ENCODE measurements at regions not wholly inside any gene's neighbourhood (a gene's known extent, or its start where the extent isn't known, plus 50 kb on each side); places are given as distances from the start of the nearest gene placed in this dataset.

DNA sequence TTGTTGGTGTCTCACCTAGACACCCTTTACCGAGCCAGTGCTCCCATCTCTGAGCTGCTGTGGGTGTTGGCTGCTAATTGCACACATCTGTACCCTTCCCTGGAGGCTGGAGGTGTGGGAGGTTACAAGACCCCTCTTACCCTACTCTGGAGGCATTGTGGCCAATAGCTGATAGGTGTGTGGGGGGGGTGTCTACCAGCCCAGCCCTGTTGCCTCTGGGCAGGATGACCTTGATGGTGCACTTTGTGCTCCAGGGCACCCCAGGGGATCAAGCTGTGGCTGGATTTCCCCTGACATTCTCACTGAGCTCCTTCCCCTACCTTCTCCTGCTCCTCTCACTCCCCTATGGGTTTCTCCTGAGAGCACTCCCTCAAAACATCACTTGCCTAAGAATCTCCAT lies 104.7 kb upstream of the ADPGK start:
- Histone ChIP-seq H3K4me3 (ENCODE audit: low read depth in 1 of 5, low read length in 5 of 5) (no peak overlapping the region), H3K9me3 (ENCODE audit: control insufficient read depth in 5 of 5, low read length in 5 of 5) (peaks cover 0 to 6% (median 0%) of the 10 kb centered on the region in 5 donors), H3K4me1 (ENCODE audit: control insufficient read depth in 5 of 5, insufficient read depth in 5 of 5, low read length in 5 of 5) (peaks cover 0 to 2% (median 0%) of the 10 kb centered on the region in 5 donors), H3K27me3 (ENCODE audit: control insufficient read depth in 5 of 5, insufficient read depth in 4 of 5, low read length in 5 of 5) (peaks cover 0 to 12% (median 3%) of the 10 kb centered on the region in 5 donors), H3K9ac (ENCODE audit: low read length in 5 of 5) (no peak overlapping the region), H3K36me3 (ENCODE audit: control insufficient read depth in 5 of 5, insufficient read depth in 5 of 5, low read length in 5 of 5) (no peaks in the 10 kb centered on the region), H3K27ac (ENCODE audit: low read depth, low read length) (no peak overlapping the region)

DNA sequence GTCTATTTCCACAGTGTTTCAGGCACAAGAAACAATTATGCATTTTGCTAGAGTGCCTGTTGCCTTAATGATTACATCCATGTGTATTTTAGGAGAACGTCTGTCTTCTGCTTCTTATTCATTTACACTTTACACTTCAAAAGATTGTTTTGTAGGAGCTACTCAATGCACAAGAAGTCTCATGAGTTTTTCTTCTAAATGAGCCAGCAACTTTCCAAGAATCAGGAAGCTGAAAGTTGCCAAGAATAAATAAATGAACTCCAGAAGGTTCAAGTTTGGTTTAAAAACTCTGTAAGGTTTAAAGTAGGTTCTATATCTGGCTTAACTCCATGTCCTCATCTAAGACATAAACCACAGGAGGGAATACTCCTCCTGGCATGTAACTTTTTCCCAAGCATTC lies 103.8 kb upstream of the ADPGK start:
- Histone ChIP-seq H3K36me3 (ENCODE audit: control insufficient read depth in 5 of 5, insufficient read depth in 5 of 5, low read length in 5 of 5) (no peaks in the 10 kb centered on the region), H3K27me3 (ENCODE audit: control insufficient read depth in 5 of 5, insufficient read depth in 4 of 5, low read length in 5 of 5) (peaks cover 0 to 12% (median 3%) of the 10 kb centered on the region in 5 donors), H3K27ac (ENCODE audit: low read depth, low read length) (no peak overlapping the region), H3K4me1 (ENCODE audit: control insufficient read depth in 5 of 5, insufficient read depth in 5 of 5, low read length in 5 of 5) (peaks cover 0 to 2% (median 0%) of the 10 kb centered on the region in 5 donors), H3K4me3 (ENCODE audit: low read depth in 1 of 5, low read length in 5 of 5) (no peak overlapping the region), H3K9me3 (ENCODE audit: control insufficient read depth in 5 of 5, low read length in 5 of 5) (peaks cover 0 to 7% (median 3%) of the 10 kb centered on the region in 5 donors), H3K9ac (ENCODE audit: low read length in 5 of 5) (no peak overlapping the region)

DNA sequence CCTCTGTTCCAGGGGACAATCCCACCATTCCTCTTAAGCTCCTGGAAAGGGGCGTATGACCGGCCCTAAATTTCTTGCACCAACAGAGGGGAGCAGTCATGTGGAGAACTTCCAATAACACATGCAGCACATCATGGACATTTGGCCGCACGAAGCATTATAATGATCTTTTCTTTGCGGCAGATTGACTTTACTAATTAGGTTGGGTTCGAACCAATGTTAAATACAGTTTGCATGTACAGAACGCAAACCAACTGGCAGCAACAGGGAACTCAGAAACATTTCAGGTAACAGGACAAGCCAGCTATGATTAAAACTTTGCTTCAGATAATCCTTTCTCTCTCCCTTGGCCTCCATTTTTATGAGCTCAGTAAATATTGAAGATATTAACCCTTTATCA lies 100.8 kb upstream of the ADPGK start:
- H3K4me3 ChIP-seq (ENCODE audit: low read depth in 1 of 5, low read length in 5 of 5), result no peak overlapping the region
- peaks cover 0 to 1% (median 0%) of the 10 kb centered on the region in 5 donors for H3K27me3 ChIP-seq (ENCODE audit: control insufficient read depth in 5 of 5, insufficient read depth in 4 of 5, low read length in 5 of 5)
- H3K9ac ChIP-seq (ENCODE audit: low read length in 5 of 5), result no peak overlapping the region
- no peaks in the 10 kb centered on the region for H3K36me3 ChIP-seq (ENCODE audit: control insufficient read depth in 5 of 5, insufficient read depth in 5 of 5, low read length in 5 of 5)
- peaks cover 0 to 10% (median 6%) of the 10 kb centered on the region in 5 donors for H3K9me3 ChIP-seq (ENCODE audit: control insufficient read depth in 5 of 5, low read length in 5 of 5)
- H3K4me1 ChIP-seq (ENCODE audit: control insufficient read depth in 5 of 5, insufficient read depth in 5 of 5, low read length in 5 of 5), result no peaks in the 10 kb centered on the region
- no peak overlapping the region for H3K27ac ChIP-seq (ENCODE audit: low read depth, low read length)

DNA sequence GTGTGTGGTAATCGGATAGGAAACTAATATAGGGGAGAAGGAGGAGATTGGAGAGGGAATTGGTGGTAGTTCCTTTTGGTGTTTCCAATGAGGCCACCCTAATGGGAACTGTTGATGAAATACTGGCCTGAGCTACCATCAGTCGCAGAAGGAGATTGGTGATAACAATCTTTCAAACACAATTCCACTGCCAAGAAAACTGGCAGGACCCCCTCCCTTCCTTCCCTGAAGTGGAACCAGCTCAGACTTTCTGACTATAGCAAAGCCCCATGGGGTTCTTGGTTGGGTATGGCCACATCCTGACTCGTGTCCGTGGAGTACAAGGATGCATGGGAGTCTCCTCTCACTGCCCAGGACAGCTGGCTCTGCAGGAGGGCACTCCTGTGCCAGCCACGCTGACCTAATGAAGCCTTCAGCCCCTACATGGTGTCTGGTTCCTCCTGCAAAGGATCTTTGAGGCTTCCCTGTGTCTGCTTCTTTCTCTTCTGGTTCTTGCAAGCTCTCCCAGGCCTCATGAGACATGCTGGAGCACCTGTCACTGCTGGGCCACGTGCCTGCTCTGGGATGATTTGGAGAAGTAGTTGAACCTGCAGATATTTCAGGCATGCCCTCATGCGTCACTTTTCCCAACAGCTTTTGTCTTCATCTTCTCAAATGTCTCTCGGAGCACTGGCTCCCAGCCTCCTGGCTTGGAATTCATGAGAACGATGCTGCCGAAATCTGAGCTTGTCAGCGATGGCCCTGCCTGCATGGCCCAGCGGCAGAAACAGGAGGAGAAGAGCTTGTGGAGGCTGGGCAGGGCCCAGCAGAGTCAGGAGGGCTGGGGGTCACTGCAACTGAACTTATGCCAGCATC lies 90.0 kb upstream of the ADPGK start:
- H3K27me3 ChIP-seq (ENCODE audit: control insufficient read depth in 5 of 5, insufficient read depth in 4 of 5, low read length in 5 of 5), result peaks cover 0 to 9% (median 0%) of the 10 kb centered on the region in 5 donors
- no peak overlapping the region for H3K9ac ChIP-seq (ENCODE audit: low read length in 5 of 5)
- H3K9me3 ChIP-seq (ENCODE audit: control insufficient read depth in 5 of 5, low read length in 5 of 5), result no peaks in the 10 kb centered on the region
- peaks cover 0 to 9% (median 0%) of the 10 kb centered on the region in 5 donors for H3K4me1 ChIP-seq (ENCODE audit: control insufficient read depth in 5 of 5, insufficient read depth in 5 of 5, low read length in 5 of 5)
- no peaks in the 10 kb centered on the region for H3K36me3 ChIP-seq (ENCODE audit: control insufficient read depth in 5 of 5, insufficient read depth in 5 of 5, low read length in 5 of 5)
- no peak overlapping the region for H3K27ac ChIP-seq (ENCODE audit: low read depth, low read length)
- H3K4me3 ChIP-seq (ENCODE audit: low read depth in 1 of 5, low read length in 5 of 5), result no peak overlapping the region

DNA sequence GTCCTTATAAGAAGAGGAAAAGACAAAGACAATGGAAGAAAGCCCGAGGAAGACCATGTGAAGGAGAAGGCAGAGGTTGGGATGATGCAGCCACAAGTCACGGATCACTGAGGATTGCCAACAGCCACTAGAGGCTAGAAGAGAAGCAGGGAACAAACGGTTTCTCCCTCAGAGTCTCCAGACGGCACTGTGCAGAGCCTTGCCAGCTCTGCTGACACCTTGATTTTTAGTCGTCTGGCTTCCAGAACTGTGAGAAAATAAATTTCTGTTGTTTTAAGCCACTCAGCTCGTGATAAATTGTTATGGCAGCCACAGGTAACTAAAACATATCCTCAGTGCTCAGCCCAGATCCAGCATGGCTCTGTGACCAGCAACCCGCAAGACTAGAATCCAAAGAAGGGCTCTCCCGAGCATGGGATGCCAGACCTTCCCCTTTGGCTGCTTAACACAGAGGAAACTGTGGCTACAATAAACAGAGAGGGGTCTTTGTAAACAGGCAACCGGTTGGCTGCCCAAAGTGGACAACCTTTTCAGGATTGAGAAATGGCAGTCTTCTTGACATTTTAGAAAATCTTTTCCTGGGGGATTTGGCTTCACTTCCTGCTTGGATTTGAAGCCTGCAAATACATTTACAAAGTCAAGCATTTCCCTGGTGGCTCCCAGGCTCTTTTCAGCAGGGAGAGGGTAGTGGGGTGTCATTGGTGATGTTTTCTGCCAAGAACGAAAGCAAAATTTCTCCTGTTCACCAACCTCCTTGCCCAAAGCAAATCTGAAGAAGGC lies 88.7 kb upstream of the ADPGK start:
- Histone ChIP-seq H3K36me3 (ENCODE audit: control insufficient read depth in 5 of 5, insufficient read depth in 5 of 5, low read length in 5 of 5) (no peaks in the 10 kb centered on the region), H3K4me1 (ENCODE audit: control insufficient read depth in 5 of 5, insufficient read depth in 5 of 5, low read length in 5 of 5) (peaks cover 0 to 9% (median 0%) of the 10 kb centered on the region in 5 donors), H3K9me3 (ENCODE audit: control insufficient read depth in 5 of 5, low read length in 5 of 5) (no peaks in the 10 kb centered on the region), H3K27ac (ENCODE audit: low read depth, low read length) (no peak overlapping the region), H3K4me3 (ENCODE audit: low read depth in 1 of 5, low read length in 5 of 5) (no peak overlapping the region), H3K9ac (ENCODE audit: low read length in 5 of 5) (no peak overlapping the region), H3K27me3 (ENCODE audit: control insufficient read depth in 5 of 5, insufficient read depth in 4 of 5, low read length in 5 of 5) (peaks cover 0 to 9% (median 0%) of the 10 kb centered on the region in 5 donors)

DNA sequence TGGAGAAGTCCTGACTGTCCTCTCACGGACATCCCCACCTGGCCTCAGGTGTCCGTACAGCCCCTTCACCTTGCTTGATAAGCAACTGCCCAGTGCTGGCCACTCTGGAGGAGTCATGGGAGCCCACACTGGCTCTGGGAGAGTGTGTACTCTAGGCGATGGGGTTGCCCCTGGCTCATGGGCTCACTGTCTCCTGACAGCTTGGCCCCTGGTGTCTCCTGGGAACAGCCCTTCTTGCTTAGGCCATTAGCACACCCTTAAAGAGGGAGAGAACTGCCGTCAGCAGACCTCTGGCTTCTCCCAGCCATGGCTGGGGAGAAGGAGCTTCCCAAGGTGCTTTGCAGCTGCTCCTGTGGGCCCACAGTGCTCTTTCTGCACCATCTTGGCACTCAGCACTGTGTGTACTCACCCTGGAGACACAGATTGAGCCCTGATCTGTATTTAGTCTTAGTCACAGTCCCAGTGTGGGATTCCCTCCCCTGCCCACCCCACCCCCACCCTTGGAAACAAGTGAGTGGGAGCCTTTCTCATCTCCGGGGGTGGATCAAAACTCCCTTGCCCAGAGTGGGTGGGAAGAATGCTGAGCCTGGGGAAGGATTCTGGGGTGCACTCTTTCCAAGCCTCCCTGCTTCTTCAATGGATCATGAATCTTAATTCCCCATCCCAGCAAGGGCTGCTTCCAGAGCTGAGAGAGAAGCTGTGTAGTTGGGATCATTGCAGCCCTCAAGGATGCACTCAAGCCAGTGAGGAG lies 83.5 kb upstream of the ADPGK start:
- H3K9me3 ChIP-seq (ENCODE audit: control insufficient read depth in 5 of 5, low read length in 5 of 5), result no peaks in the 10 kb centered on the region
- H3K9ac ChIP-seq (ENCODE audit: low read length in 5 of 5), result no peak overlapping the region
- no peaks in the 10 kb centered on the region for H3K36me3 ChIP-seq (ENCODE audit: control insufficient read depth in 5 of 5, insufficient read depth in 5 of 5, low read length in 5 of 5)
- H3K27ac ChIP-seq (ENCODE audit: low read depth, low read length), result no peak overlapping the region
- peaks cover 0 to 9% (median 0%) of the 10 kb centered on the region in 5 donors for H3K4me1 ChIP-seq (ENCODE audit: control insufficient read depth in 5 of 5, insufficient read depth in 5 of 5, low read length in 5 of 5)
- H3K4me3 ChIP-seq (ENCODE audit: low read depth in 1 of 5, low read length in 5 of 5), result no peak overlapping the region
- peaks cover 0 to 3% (median 0%) of the 10 kb centered on the region in 5 donors for H3K27me3 ChIP-seq (ENCODE audit: control insufficient read depth in 5 of 5, insufficient read depth in 4 of 5, low read length in 5 of 5)

DNA sequence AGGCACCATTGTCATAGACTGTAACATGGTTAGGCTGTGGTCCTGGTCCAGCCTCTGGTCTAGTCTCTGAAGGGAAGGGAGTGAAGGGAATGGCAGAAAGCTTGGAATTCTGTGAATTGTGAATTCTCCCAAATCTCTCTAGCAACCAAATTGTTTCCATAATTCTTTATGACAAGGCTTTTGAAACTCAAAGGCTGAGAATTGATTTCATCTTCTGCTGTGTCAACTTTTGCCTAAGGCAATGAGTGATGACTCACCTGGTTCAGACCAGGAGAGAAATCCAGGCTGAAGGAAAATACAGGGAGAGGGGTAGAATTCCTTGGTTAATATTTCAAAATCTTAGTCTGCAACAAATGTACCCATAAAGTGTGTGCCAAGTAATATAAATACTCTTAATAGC lies 82.6 kb upstream of the ADPGK start:
- no peaks in the 10 kb centered on the region for H3K36me3 ChIP-seq (ENCODE audit: control insufficient read depth in 5 of 5, insufficient read depth in 5 of 5, low read length in 5 of 5)
- no peak overlapping the region for H3K9ac ChIP-seq (ENCODE audit: low read length in 5 of 5)
- peaks cover 0 to 9% (median 0%) of the 10 kb centered on the region in 5 donors for H3K4me1 ChIP-seq (ENCODE audit: control insufficient read depth in 5 of 5, insufficient read depth in 5 of 5, low read length in 5 of 5)
- H3K27me3 ChIP-seq (ENCODE audit: control insufficient read depth in 5 of 5, insufficient read depth in 4 of 5, low read length in 5 of 5), result peaks cover 0 to 3% (median 0%) of the 10 kb centered on the region in 5 donors
- H3K27ac ChIP-seq (ENCODE audit: low read depth, low read length), result no peak overlapping the region
- H3K4me3 ChIP-seq (ENCODE audit: low read depth in 1 of 5, low read length in 5 of 5), result no peak overlapping the region
- H3K9me3 ChIP-seq (ENCODE audit: control insufficient read depth in 5 of 5, low read length in 5 of 5), result no peaks in the 10 kb centered on the region

DNA sequence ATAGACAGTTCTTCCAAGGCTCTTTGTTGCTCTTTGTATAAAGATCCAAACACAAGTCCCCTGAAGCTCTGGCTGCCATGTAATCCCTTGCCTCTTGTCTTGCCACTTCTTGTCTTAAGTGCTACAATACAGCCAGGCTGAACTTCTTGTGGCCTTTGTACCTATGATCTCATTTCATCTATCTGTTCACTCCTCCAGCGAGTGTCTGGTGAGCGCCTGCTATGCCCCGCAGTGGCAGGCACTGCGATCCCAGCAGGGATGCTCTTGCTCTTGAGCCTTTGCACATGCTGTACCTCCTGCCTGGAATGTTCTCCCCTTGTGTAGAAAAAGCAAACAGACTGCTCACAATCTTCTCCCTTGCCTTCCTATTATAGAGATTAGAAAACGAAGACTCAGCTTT lies 81.9 kb upstream of the ADPGK start:
- peaks cover 0 to 9% (median 0%) of the 10 kb centered on the region in 5 donors for H3K4me1 ChIP-seq (ENCODE audit: control insufficient read depth in 5 of 5, insufficient read depth in 5 of 5, low read length in 5 of 5)
- no peak overlapping the region for H3K9ac ChIP-seq (ENCODE audit: low read length in 5 of 5)
- H3K36me3 ChIP-seq (ENCODE audit: control insufficient read depth in 5 of 5, insufficient read depth in 5 of 5, low read length in 5 of 5), result no peaks in the 10 kb centered on the region
- H3K4me3 ChIP-seq (ENCODE audit: low read depth in 1 of 5, low read length in 5 of 5), result no peak overlapping the region
- no peaks in the 10 kb centered on the region for H3K9me3 ChIP-seq (ENCODE audit: control insufficient read depth in 5 of 5, low read length in 5 of 5)
- H3K27ac ChIP-seq (ENCODE audit: low read depth, low read length), result no peak overlapping the region
- peaks cover 0 to 3% (median 0%) of the 10 kb centered on the region in 5 donors for H3K27me3 ChIP-seq (ENCODE audit: control insufficient read depth in 5 of 5, insufficient read depth in 4 of 5, low read length in 5 of 5)

DNA sequence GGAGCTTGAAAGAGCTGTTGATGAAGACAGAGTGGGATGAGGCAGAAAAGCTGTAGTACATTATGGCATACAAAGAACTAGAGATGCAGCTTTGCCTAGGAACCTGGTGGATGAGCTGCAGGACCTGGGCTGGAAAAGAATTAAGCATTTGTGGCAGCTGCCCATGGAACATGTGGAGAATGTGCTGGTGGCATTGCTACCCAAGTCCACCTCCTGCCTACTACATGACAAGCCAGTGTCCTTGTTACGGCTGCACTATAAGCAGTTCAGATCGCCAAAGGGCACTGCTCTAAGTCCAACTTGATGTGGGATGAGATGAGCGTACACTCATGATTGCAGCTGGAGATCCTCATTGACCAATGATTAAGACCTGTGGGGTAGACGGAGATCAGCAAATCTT lies 81.1 kb upstream of the ADPGK start:
- Histone ChIP-seq H3K9ac (ENCODE audit: low read length in 5 of 5) (no peak overlapping the region), H3K36me3 (ENCODE audit: control insufficient read depth in 5 of 5, insufficient read depth in 5 of 5, low read length in 5 of 5) (no peaks in the 10 kb centered on the region), H3K4me3 (ENCODE audit: low read depth in 1 of 5, low read length in 5 of 5) (no peak overlapping the region), H3K4me1 (ENCODE audit: control insufficient read depth in 5 of 5, insufficient read depth in 5 of 5, low read length in 5 of 5) (peaks cover 0 to 7% (median 0%) of the 10 kb centered on the region in 5 donors), H3K27me3 (ENCODE audit: control insufficient read depth in 5 of 5, insufficient read depth in 4 of 5, low read length in 5 of 5) (peaks cover 0 to 5% (median 0%) of the 10 kb centered on the region in 5 donors), H3K9me3 (ENCODE audit: control insufficient read depth in 5 of 5, low read length in 5 of 5) (no peaks in the 10 kb centered on the region), H3K27ac (ENCODE audit: low read depth, low read length) (no peak overlapping the region)

Data from subcutaneous abdominal adipose tissue (tissue), 5 donors.